CD4-positive, alpha-beta T cell treated with Interleukin-4 for 1 hour (primary cell): ENCODE measurements at regions not wholly inside any gene's neighbourhood (a gene's known extent, or its start where the extent isn't known, plus 50 kb on each side); places are given as distances from the start of the nearest gene placed in this dataset.

ENCODE experiments used
- DNase-seq, 2 donors: peaks; one replicate each; pipeline ENCODE4 v3.0.0-alpha.2; 2020 to 2022

DNA sequence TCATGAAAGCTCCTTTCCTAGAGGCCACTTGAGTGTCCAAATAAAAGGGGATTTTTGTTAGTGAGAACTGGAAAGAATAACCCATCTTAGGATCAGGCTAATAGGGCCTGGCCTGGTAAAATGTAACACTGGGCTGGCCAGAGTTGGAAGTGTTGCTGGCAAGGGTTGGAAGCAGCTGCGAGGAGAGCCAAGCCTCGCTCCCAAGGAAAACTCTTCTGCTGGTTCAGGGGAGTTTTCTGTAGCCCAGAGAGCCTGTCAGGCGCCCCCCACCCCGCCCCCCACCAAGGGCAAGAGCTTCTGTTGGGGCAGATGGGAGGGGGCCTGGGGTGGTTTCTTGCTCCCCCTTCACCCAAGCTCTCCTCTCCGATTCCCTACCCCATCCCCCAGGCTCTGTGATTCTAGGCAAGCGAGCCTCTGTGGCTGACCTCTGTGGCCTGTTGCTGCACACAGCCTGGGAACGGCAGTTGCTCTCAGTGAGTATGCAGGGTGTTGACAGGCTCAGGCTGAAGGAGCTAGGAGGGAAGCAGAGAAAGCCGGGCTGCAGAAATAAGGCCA is 547.8 kb downstream of the CCDC171 start:
- DNase-seq = no peak

DNA sequence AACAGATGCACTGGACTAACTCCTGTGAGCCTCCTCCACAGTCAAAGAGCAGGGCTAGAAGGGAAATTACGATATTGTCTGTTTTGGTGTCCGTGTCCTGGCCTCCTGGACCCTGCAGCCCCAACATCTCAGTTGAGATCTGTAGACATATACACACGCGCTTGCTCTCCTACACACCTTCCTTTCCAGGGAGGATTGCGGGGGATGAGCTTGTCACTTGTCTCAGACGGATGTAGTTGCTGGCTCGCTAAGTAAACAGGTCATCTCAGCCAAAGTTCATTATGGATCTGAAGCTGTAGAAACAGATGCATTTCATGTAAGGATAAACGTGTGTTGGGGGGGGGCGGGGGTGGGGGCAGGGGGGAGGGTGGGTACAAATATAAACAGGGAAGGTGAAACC is 549.3 kb downstream of the CCDC171 start:
- no peak for DNase-seq

DNA sequence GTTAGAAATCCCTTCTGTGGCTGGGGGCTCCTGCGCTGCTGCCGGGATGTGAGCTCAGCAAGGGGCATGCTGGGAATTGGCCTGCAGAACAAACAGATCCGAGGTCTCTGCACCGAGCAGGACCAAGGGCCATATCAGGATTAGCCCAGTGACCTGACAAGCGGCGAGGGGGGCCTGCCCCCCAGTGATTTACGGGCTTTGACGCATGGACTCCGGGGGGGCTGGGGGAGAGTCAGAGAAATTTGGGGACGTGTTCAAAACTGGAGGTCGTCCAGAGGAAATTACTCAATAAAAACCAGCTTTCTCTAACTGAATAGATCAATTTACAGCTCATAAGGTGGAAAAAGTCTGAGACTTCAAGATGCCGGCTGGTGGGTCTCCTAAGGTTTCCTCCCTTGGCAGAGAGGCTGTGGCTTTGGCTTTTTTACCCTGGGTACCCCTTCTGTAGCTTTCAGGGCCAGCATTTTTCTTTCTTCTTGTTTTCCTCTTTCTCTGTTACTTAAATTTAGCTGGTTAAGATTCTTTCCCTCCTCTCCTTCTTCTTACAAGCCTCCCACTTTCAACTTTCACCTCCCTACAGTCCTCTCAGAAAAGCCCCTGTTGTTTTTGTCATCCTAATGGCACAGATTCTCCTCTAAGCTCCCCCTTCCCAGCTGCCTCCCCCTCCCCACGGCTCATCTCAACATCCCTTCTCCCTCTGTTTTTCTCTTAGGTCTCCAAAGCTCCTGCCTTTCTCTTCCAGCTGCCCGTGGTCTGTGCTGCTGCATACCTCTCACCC is 551.0 kb downstream of the CCDC171 start:
- DNase-seq = no peak

DNA sequence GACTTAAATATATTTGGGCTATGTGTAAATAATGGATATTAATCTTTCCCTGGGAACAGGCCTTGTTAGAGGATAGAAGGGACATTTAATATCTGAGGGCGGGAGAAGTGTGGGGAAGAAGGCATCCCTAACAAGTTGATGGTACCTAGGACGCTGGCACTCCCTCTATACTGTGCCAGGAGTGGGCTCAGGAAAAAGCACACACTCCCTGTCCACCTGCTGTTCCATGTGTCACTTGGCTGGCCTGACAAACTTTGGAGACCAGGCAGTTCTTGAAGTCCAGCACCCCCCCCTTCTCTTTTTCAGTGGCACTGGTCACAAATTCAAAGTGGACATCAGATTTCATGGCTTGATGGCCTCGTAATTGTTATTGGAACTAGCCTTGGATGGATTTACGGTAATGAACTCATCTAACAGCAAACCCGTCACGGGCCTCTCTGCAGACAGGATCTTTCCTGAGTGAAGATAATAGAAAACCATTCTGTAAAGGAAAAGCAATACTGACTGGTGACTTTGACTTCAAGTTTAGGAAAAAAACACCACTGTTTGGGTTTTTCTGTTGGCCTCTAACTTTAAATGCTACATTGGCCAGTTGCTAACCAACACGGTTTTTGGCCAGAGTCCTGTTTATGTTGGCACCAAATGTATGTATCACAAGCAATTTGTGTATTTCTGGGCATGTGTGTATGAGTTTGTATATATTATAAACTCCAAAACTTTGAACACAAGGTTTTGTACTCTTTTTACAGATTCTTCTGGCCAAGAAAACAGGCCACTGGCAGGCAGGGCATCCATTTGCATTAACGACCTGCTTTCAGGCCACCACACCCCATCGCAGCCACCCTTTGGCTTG is 552.6 kb downstream of the CCDC171 start:
- no peak for DNase-seq

DNA sequence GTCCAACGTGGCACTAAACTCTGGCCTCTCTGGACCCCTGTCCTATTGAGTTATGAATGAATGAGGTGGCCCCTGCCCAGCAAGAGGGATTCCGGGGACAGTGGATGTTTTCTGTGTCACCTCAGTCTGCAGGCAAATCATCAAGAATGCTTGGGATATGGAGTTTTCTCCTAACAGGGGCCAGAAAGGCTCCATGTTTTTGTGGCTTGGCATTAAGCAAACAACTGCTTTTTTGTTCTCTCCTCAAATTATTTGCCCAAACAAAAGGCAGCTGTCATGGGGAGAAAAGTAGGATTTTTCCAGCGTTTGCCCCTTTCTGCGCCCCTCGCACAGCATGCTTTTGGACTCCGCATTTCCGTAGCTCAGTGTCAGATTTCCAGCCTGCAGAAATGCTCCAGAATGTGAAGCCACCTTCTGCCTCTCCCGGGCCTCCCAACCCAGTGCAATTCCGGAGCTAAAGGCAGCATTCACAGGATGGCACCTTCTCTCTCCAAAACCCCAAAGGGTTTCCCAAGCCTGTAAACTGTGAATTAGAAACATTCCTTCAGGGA is 553.3 kb downstream of the CCDC171 start:
- no peak for DNase-seq

DNA sequence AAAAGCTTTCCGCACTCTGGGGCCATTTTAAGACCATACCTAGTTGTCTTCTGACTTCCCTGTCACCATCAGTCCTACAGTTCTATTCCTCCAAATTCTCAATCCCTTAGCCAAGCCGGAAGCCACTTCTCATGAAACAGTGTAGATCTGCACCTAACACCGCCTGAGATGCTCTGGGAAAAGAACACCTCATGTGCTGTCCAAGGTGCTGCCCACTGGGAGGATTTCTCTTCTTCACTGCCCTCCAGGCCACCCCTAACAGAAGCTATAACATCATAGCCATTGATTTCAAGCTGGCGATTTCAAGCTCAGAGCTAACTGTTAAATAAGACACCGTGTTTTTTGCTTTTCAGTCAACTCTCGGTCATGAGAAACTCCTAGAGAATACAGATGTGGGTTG is 559.3 kb downstream of the CCDC171 start:
- DNase-seq = no peak

DNA sequence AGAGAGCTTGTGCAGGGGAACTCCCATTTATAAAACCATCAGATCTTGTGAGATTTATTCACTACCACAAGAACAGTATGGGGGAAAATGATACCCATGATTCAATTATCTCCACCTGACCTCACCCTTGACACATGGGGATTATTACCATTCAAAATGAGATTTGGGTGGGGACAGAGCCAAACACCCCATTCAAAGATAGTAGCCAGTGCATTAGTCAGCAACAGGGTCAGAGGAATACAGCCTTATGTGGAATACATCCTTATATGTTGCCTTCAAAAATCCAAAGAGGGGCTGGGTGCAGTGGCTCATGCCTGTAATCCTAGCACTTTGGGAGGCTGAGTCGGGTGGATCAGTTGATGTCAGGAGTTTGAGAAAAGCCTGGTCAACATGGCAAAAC is 563.2 kb downstream of the CCDC171 start:
- DNase-seq = no peak

DNA sequence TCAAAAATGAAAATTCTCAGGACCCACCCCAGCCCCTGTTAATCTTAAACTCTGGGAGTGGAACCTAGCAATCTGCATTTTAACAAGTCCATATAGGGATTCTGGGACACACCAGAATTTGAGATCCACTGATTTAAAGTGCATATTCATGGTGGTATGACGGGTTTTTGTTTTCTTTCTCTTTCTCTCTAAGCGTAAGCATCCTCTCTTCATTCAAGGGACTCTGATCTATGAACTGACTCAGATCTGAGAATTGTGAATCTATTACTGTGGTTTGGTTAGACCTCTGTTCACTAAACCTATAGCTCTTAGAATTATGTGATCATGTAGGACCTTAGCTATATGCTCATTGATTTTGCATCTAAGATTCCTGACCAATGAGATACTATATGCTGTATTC is 565.2 kb downstream of the CCDC171 start:
- no peak for DNase-seq

DNA sequence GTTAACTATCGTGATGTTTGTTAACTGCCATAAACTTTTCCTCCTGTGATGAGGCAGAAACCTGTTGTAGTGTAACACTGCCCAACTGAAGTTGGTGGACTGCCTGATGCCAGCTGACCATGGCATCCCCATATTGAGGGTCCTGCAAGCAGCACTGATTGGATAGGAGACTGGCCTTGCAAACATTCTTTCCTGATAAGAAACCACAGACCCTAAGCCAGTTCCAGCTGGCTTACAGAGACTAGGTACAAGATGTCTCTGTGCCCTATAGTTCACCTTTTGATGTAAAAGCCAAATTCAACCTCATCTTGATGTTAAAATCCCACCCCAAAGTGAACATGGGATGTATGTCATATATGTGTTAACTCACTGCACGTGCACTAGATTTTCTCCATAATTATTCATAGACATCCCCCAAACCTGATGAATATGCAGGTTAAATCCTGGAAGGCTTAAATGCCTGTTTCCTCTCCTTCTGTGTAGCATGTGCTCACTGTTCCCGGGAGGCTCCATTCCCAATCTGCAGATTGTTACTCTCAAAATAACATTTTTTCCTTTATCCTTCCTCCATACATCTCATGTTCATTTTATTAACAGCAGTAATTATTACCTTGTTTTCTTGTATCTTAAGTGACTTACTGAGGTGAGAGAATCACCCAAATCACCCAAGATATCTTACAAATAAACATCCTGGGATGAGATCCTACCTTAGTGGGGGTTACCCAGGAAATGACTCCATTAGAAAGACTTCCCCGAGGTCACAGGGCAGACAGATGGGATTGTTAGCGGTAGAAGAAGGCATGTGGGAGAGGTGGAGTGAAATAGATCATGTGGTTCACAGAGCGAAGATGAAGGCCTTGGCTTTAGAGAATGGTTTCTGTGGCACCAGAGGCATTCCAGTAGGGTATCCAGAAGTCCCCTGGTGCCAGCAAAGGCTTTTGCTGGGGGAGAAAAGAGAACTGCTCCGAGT is 566.7 kb downstream of the CCDC171 start:
- no peak for DNase-seq

DNA sequence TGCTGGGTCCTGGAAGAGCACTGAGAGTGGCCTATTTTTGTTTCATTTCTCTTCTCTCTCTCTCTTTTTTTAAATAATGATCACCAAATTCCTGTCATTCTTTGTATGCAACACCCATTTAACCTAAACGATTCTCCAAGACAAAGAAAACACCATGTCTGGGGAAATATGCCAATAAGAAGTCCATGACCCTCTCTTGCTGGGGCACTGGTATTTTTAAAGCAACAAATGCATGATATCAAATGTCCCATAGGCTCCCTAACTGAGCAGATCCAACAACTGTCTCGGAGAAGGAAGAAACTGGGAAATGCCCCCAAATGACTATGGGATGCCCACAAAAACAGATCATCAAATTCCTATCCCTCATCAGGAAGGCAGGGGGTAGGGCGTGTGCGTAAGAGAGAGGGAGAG is 567.4 kb downstream of the CCDC171 start:
- no peak for DNase-seq

DNA sequence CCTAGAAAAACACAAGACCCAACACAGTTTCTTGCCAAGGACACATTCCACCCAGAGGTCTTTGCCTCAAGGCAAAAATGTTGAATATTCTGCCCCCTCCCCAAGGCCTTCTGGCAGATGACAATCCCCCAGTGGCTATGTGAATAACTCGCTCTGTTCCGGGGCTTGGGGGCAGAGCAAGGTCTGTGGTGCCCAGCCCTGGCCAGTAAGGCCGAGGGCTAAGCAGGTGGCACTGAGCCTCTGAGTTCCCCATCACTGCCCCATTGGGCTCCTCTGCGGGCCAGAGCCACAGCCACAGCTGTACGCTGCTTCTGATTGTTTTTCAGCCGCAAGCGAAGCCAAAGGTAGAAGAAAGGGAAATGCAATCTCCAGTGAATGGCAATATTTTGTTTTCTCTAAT is 567.9 kb downstream of the CCDC171 start:
- no peak for DNase-seq

DNA sequence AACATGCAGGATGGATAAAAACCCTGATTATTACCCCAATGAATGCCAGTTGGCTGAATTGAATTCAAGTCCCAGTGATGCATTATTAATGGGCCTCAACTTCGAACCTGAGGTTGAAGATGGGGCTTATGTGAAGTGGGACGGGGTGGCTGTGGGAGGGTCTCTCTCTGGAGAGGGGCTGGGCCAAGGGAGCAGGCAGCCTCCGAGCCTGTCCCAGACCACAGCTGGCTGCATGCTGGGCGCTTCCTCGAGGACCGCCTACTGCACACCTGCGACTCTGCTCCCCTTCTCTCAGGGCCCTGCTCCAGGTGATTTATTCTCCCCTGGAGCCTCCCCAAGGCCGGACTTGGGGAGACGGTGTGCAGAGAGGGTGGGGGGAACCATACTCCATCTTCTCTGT is 568.3 kb downstream of the CCDC171 start:
- DNase-seq = no peak

DNA sequence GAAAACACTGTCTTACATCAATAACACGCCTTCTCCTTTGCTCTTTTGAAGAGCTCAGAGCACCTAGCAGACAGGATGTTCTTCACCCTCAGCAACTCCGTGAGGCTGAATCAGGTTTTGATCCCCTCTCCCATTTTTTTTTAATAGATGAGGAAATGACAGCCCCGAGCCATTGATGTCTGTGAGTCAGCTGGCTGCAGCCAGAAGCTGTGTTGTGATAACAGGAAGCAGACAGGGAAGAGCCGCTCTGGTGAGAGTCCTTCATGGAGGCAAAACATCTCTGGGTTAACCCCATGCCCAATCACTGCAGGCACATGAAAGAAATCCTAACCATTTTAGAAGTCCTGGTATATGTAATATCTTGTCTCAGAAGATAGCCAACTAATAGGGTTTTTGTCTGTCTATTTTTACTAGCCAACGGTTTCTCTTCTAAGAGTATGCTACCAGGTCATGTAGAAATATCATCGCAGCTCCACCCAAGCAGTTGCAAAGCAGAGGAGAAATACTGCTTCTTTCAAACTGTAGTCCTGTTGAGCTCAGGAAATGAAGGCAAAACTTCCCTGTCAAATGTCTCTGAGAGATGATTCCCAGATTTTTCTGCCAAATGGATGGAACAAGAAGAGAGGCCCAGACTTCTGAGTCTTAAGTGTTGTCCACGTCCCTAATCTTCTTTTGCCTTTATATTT is 568.9 kb downstream of the CCDC171 start:
- DNase-seq = no peak

DNA sequence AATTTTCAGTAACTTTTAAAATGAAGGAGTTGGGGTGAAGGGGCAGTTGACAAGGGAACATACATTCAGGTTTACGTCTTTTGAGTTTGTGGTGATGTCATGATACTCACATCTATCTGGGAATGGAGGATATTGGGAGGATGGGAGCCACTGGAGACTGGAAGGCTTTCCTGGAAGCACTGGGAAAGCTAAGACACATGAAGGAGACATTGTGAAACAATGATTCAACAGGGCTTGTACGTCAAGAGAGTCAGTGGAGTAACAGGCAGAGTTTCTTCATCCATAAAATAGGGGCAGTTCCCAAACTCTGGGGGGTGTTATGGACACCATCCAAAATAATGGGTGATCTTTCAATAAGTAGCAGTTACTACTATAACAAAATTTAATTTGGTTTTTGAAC is 572.8 kb downstream of the CCDC171 start:
- no peak for DNase-seq

DNA sequence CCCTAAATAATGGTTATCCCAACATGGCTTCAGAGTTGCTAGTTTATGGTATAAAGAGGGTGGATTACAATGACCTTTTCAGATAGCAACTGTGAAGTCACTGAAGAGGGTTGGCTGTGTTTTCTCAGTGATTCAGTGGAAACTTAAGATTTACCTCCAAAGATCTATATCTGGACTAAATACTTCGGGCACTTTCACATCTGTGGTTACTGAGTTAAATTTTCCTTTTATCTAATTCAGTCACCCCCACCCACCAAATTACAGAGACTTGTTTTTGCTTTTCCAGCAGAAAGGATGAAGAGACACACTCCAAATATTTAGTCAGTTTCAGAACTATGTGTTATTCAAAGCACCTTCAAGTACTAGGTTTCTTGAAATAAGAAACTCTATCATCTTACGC is 573.2 kb downstream of the CCDC171 start:
- DNase-seq = no peak

DNA sequence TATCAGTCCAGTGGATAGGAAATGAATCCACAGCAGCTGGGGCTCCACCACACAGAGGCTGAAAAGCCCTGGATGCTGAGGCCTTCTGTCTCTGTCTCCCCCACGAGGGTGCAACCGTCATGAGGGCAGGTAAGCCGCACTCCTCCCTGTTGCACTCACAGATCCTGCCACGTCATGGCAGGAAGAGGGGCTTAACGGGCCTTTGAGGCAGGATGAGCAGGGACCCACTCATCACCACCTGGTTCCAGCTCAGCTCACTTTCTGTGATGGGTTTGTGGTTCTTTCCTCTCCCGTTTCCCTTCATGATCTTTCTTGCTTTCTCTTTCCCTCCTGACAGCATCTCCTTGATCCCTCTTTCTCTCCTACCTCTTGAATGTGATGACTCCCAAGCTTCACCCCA is 575.2 kb downstream of the CCDC171 start:
- no peak for DNase-seq

DNA sequence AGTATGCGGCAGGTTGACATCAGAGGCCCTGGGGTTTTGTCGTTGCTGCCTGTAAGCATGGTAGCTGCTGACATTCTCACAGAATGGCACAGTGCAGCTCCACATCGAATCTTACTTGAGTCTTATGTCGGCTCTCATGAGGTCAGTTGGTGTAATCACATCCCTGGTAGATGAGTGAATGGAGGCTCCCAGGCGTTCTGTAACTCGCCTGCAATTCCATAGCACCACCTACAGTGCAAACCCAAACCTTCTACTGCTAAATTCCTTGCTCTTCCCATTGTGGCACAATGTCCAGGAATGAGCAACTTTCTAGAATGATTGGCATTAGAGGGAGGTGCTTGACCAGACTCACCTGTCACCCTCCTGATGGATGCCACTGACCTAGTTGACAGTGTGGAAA is 578.4 kb downstream of the CCDC171 start:
- DNase-seq = no peak

DNA sequence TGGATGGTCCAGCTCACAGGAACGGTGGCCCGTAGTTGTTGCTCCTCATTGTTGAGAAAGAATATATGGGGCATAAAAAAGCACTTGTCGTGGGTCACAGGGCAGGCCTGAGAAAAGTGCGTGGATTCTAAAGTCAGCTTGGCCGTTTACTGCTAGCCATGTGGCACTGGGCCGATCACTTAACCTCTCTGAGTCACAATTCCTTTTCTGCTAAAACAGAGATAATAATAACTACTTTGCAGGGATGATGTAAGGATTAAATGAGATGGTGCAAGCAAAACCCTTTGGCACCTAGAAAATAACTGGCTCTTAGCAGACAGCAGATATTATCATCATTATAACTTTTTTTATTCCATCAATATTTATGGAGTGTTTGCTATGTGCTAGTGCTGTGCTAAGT is 579.7 kb downstream of the CCDC171 start:
- DNase-seq = no peak

DNA sequence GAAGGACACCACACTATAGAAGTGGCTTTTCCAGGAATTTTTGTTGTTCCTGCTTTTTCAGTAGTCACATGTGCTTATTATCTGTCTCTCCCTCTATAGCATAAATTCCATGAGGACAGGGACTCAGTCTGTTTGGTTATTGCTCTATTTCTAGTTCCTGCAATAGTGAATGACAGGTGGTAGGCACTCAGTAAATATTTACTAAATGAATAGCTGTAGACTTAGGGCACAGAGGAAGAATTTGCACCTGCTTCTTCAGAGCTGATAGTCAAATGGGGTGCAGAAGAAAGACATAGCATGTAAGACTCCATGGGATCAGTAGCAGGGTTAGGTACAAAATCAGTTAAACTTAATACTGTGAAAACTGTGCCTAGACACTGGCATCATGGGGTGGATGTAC is 580.2 kb downstream of the CCDC171 start:
- DNase-seq = no peak

DNA sequence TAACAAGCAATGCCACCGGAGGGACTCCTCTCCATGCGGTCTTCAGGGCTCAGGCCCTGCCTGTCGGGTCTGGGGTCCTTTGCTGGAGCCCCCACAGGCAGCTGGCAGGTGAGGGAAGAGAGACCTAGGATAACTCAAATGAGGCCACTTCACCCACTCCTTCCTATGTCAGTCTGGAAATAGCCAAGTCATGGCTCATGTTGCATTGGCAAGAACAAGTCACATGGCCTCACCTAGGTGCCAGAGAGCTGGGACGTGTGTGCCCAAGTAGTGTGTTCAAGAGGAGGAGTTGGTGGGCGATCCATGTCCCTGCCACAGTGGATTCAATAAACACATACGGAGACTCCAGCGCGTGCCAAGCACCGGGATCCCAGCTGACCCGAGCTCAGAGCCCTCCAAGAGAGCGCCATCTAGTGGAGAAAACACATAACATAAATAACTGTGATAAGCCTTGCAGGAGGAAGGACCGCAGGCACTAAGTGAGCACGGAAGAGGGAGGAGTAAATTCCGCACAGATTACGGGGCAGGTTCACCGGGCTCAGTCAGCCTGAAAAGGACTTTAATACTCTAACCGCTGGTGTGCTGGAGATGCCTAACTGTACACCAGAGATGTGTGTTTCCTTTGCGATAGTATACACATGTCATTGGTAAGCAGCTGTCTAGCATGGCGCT is 580.8 kb downstream of the CCDC171 start:
- DNase-seq = no peak

DNA sequence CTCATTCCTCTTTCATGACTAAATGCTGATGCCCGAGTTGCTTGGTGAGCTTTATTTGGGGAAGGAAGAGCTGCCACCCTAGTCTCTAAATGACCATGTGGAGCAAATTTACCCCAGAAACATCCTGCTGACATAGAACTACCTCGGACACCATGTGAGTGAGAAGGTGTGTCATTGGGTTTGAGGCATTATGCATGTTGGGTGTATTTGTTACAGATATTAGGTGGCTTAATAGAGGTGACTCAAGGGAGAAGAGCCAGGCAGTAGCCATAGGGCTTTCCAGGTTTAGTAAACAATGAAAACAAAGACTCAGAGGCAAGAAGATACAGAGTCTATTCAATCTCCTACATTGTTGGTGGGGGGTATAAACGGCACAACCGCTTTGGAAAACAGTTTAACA is 581.5 kb downstream of the CCDC171 start:
- no peak for DNase-seq
